ENCODE measurements at regions not wholly inside any gene's neighbourhood (a gene's known extent, or its start where the extent isn't known, plus 50 kb on each side); places are given as distances from the start of the nearest gene placed in this dataset.

DNA sequence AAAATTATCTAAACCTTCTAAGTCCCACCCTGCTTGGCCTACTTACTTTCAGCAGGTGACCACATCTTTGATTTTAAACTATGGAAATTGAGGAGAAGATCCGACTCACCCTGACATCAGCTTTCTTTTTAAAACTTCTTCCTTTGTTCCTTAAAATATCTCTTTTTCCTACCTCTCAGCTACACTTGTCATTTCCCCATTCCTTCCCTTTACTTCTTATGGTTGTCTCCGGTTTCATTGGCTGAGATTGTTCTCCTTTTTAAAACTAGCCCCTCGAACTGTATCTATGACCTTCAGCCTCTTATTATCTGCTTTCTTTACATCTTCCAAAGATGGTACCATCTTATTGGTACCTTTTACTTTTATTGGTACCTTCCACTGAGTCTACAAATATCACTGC, 87.8 kb upstream of the NRIP1 start:
- no peak for DNase-seq

- no peak for DNase-seq
These were observed 94.7 kb upstream of the NRIP1 start for GRCh38 chr21:15159382-15160020.

- DNase-seq, result no peak
These were observed 95.3 kb upstream of the NRIP1 start for GRCh38 chr21:15160136-15160535.

DNA sequence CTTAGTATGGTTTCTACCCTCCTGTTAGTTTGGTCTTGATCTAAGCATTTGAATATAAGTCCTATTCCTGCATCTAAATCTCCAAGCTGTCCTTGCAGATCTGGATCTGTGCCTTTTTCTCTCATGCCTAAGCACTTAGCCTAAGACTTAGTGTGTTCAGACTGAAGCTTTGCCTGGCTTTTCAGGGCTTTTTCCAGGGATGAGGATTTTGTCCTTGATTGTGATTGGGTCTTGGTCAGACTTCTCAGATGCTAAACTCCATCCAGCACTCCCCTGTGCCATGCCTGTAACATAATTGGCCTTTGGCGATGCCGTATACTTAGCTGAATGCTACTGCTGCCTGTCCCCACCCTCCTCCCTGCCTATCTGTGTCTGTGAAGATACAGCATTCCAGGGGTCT, 98.1 kb upstream of the NRIP1 start:
- DNase-seq, result no peak

- no peak for DNase-seq
These were observed 99.5 kb upstream of the NRIP1 start for GRCh38 chr21:15164273-15164672.

GRCh38 chr21:15164678-15165303, 100.0 kb upstream of the NRIP1 start:
- DNase-seq, result peak; percentile 12

DNA sequence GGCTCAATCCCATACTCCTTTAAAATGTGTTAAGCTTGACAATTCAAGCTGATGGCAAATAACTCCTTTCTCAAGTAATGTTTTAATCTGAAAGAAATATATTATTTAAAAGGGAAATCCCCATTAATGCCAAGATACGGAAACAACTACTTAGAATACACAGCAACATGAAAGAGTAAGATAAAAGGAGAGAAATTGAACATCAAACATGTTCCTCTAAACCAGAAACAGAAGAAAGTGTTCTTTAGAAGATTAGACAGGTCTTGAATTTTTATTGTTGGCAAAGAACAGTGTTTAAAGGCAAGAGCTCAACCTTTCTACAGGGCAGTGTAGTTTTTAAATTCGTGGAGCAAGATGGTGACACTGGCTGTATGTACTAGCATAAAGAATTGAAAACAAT, 105.8 kb upstream of the NRIP1 start:
- DNase-seq, result no peak

DNA sequence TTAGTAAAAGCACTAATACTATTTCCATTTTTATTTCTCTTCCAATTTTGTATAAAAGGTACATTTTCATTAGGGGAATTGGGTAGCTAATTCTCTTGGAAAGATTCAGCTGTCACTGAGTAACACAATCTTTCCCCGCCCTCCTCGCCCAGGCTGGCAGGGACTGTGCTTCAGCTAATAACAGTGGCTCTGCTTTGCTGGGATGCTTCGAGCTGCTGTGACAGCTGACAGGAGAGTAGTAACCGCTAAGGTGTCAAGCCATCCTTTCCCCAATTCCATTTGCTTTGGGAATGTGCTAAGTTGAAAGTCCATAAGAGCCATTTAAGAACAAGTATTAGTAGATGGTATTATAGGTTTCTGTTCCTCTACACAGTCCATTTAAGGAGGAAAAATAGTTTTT, 106.7 kb upstream of the NRIP1 start:
- DNase-seq, result no peak

DNA sequence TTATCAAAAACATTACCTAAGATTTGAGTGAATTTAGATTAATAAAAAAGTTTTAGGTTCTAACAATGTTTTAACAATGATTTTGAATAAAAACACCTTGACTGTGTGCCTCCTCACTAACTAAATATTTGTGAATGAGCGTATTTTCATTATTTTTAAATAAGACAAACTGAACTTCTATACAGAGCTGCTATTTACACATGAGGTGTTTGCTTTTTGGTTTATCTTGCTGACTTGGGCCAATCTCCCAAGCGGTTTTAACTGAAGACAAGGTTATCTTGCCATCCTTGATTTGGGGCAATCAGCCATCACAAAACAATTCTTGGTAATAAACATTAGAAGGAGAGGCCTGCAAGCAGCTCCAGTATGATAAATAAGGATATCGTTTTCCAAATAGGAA, 108.2 kb upstream of the NRIP1 start:
- no peak for DNase-seq

- DNase-seq, result no peak
These were observed 110.1 kb upstream of the NRIP1 start for GRCh38 chr21:15174923-15175322.

DNA sequence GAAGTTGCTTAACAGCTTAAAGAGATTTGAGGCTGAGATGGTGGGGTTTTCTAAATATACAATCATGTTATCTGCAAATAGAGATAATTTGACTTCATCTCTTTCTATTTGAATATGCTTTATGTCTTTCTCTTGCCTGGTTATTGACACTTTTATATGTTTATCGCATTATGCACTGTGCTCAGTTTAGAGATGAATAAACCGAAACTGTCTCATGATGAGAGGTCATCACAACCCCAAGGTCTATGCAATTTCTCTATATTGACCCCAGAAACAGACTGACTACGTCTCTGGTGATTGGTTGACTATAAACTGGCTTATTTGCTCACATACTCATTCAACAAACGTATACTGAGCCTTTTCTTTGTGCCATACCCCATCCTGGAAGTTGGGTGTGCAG, 117.9 kb upstream of the NRIP1 start:
- no peak for DNase-seq

- DNase-seq, result no peak
These were observed 119.0 kb upstream of the NRIP1 start for GRCh38 chr21:15183813-15184257.

GRCh38 chr21:15190412-15190811, 125.6 kb upstream of the NRIP1 start:
- no peak for DNase-seq

- DNase-seq, result no peak
These were observed 126.0 kb upstream of the NRIP1 start for GRCh38 chr21:15190837-15191236.

- no peak for DNase-seq
These were observed 126.5 kb upstream of the NRIP1 start for GRCh38 chr21:15191342-15191741.

GRCh38 chr21:15192243-15192642, 127.4 kb upstream of the NRIP1 start:
- DNase-seq, result peak; percentile 12

DNA sequence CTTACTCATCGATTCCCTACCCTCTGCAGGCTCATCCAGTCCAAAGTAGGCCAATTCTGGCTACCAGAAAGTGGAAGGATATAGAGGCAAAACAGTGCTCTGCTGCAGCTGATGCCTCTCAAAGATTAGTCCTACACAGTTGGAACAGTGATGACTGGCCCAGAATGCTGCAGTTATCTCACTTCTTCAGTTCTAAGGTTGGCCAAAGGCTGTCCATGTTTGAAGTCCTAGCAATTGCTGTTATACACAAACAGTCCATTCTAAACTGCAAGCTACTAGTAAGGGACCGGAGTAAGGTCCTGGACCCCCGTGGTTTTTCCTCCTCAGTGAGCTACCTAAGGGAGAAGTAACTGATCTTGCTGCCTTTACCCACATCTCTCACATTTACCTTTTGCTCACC, 129.1 kb upstream of the NRIP1 start:
- no peak for DNase-seq

GRCh38 chr21:15195104-15195503, 130.3 kb upstream of the NRIP1 start:
- DNase-seq, result no peak

DNA sequence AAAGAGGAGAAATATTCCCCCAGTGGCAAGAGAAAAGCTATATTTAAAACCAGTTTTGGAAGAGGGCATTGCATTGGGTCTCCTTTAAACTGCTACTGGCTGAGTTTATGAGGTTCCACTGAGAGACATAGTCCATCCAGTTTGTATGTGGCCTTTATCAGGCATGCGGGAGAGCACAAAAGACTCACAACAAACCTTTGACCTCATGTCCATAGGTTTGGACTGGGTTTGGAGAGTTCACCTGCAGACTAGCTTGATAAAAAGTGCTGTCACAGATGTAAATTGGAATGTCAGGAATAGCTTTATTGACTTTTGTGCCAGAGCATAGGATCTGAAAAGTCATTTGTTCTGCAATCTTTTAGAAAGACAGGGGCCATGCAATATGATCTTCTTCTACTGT, 131.0 kb upstream of the NRIP1 start:
- DNase-seq, result no peak

DNA sequence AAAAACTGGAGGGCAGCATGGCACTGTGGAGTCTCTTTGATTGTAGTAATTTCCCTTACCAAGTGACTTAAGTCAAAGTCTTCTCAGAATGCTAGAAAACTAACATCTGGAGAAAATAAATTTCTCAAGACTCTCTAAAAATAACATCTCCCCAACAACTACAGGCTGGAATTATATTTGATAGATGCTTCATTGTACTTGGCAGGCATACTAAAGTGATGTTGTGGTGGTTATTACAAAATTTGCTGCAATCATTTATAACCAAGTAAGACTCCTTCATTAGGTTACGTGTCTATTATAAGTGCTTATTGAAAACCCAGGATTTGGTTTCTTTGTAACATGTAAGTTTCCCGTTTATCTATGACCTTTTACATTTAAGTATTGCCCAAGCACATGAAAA, 132.9 kb upstream of the NRIP1 start:
- DNase-seq, result no peak

- DNase-seq, result no peak
These were observed 134.9 kb upstream of the NRIP1 start for GRCh38 chr21:15199414-15200383.

DNA sequence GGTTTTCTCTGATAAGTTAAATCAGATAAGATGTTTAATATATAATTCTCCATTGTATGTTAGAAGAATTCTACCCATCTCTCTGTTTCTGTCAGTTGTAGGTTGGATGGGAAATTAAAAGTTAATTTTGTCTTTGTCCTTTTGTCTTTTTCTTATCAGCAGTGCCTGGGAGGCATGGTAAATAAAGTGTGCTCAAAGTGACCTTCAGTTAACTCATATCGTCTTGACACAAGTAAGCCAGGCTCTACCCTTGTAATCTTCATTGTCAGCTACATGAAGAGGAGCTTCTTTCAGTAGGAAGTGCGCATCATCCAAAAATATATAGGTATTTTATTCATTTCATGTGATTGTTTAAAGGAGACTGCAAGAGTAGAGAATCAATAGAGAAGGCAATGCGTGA, 138.9 kb upstream of the NRIP1 start:
- no peak for DNase-seq

GRCh38 chr21:15204140-15204969, 139.6 kb upstream of the NRIP1 start:
- DNase-seq, result no peak

Data from suppressor macrophage treated with lipopolysaccharide for 4 hours (primary cell).